KMS-11 (cell line): ENCODE measurements at regions not wholly inside any gene's neighbourhood (a gene's known extent, or its start where the extent isn't known, plus 50 kb on each side); places are given as distances from the start of the nearest gene placed in this dataset.

ENCODE experiments used
- H2AFZ ChIP-seq: fragments of 200-600 bp; sonication (generic); 2 replicates; pipeline ENCODE4 v1.6.1; 2016; ENCODE audit warnings: antibody characterized with exemption, mixed run types, low read depth
- H3K27ac ChIP-seq: fragments of 200-600 bp; sonication (generic); 2 replicates; pipeline ENCODE4 v1.6.1; 2016; ENCODE audit warnings: mild to moderate bottlenecking, mixed run types
- H3K27me3 ChIP-seq: fragments of 200-600 bp; sonication (generic); 2 replicates; pipeline ENCODE4 v1.6.1; 2017; ENCODE audit warnings: mild to moderate bottlenecking, low read depth, mixed run types, moderate library complexity; ENCODE audit not compliant: insufficient read depth
- H3K36me3 ChIP-seq: fragments of 200-600 bp; sonication (generic); 2 replicates; pipeline ENCODE4 v1.6.1; 2017; ENCODE audit warnings: mild to moderate bottlenecking, mixed run types; ENCODE audit not compliant: insufficient read depth
- H3K4me1 ChIP-seq: fragments of 200-600 bp; sonication (generic); 2 replicates; pipeline ENCODE4 v1.6.1; 2016; ENCODE audit warnings: mild to moderate bottlenecking, low read depth, mixed run types; ENCODE audit not compliant: poor library complexity, severe bottlenecking
- H3K4me2 ChIP-seq: fragments of 200-600 bp; sonication (generic); 2 replicates; pipeline ENCODE4 v1.7.0; 2016; ENCODE audit warnings: mild to moderate bottlenecking, mixed run types
- H3K4me3 ChIP-seq: fragments of 200-600 bp; sonication (generic); IDR thresholded peaks from 2 replicates; pipeline ENCODE4 v1.6.1; 2017; ENCODE audit warnings: low read depth, low read length, mixed read lengths; ENCODE audit not compliant: insufficient read depth
- H3K79me2 ChIP-seq: fragments of 200-600 bp; sonication (generic); 2 replicates; pipeline ENCODE4 v1.6.1; 2016; ENCODE audit warnings: low read depth, mixed run types; ENCODE audit not compliant: insufficient read depth
- H3K9ac ChIP-seq: fragments of 200-600 bp; sonication (generic); 2 replicates; pipeline ENCODE4 v1.6.1; 2016; ENCODE audit warnings: mild to moderate bottlenecking, mixed run types
- H4K20me1 ChIP-seq: fragments of 200-600 bp; sonication (generic); 2 replicates; pipeline ENCODE4 v1.6.1; 2016; ENCODE audit warnings: mild to moderate bottlenecking, mixed run types; ENCODE audit not compliant: insufficient read depth
- CTCF ChIP-seq: fragments of 200-600 bp; sonication (generic); conservative IDR thresholded peaks from 2 replicates; pipeline ENCODE4 v1.6.1; 2017; ENCODE audit warnings: low read depth, mild to moderate bottlenecking, antibody characterized with exemption, low read length, moderate library complexity, mixed read lengths

DNA sequence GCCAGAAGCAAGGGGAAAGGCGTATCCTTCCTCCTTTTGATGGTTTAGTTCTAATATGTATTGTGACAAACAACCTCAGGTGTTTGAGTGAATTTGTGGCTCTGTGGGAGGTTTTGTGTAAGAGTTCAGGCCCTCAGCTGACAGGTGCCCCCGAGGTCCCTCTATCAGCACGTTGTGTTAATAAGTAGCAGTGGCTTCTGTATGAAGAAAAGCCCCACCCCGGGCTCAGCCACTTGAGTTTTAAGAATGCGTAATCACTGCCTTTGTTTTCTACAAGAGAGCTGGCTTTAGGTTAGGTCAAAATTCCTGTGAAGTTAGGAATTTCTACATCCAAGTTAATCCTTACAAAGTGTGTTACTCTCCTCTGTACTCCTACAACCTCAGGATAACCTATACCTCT lies 92.4 kb upstream of the PGBD5 start:
- no peak overlapping the region for H3K27ac ChIP-seq
- no peak overlapping the region for H2AFZ ChIP-seq
- no peaks in the 10 kb centered on the region for H3K4me1 ChIP-seq
- no peak for TF ChIP-seq CTCF
- no peak overlapping the region for H3K4me3 ChIP-seq
- H3K27me3 ChIP-seq = no peaks in the 10 kb centered on the region
- no peaks in the 10 kb centered on the region for H4K20me1 ChIP-seq
- no peaks in the 10 kb centered on the region for H3K79me2 ChIP-seq
- no peak overlapping the region for H3K9ac ChIP-seq
- no peaks in the 10 kb centered on the region for H3K36me3 ChIP-seq
- no peak overlapping the region for H3K4me2 ChIP-seq

DNA sequence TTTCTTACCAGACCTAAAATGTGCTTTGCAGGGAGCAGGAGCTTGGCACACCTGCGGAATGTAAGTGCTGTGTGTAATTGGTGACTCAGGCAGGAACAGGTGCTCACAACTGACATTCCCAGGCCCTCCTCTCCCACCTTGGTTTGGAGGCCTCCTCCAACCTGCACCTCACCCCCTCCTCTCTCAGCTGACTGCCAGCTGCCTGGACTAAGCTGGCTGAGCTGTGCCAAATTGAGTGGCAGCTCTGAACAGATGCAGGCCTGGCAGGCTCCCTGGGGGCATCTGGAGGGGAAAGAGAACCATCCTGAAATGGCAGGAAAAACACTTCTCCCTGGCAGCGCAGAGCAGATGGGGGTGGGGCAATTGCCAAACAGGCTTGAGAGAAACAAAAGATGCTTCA lies 91.7 kb upstream of the PGBD5 start:
- no peak overlapping the region for H3K27ac ChIP-seq
- no peaks in the 10 kb centered on the region for H3K79me2 ChIP-seq
- H2AFZ ChIP-seq = no peak overlapping the region
- no peaks in the 10 kb centered on the region for H3K36me3 ChIP-seq
- H3K9ac ChIP-seq = no peak overlapping the region
- no peak for TF ChIP-seq CTCF
- no peaks in the 10 kb centered on the region for H3K27me3 ChIP-seq
- H3K4me3 ChIP-seq = no peak overlapping the region
- no peaks in the 10 kb centered on the region for H4K20me1 ChIP-seq
- H3K4me2 ChIP-seq = no peak overlapping the region
- no peaks in the 10 kb centered on the region for H3K4me1 ChIP-seq

DNA sequence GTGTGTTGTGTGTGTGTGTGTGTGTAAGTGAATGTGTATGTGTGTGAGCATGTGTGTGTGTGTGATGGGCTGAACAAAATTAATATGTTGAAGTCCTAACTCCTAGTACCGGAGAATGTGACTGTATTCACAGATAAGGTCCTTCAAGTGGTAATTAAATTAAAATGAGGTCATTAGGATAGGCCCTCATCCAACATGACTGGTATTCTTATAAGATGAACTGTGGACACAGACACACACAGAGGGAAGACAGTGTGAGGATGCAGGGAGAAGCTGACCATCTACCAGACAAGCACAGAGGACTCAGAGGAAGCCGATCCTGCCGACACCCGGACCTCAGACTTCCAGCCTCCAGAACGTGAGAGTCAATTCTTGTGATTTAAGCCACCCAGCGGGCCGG lies 91.2 kb upstream of the PGBD5 start:
- Histone ChIP-seq H3K27ac (no peak overlapping the region), H4K20me1 (no peaks in the 10 kb centered on the region), H3K9ac (no peak overlapping the region), H3K27me3 (no peaks in the 10 kb centered on the region), H3K4me3 (no peak overlapping the region), H3K36me3 (no peaks in the 10 kb centered on the region), H3K79me2 (no peaks in the 10 kb centered on the region), H2AFZ (no peak overlapping the region), H3K4me1 (no peaks in the 10 kb centered on the region), H3K4me2 (no peak overlapping the region)
- no peak for TF ChIP-seq CTCF

- no peaks in the 10 kb centered on the region for H3K79me2 ChIP-seq
- no peaks in the 10 kb centered on the region for H3K36me3 ChIP-seq
- H2AFZ ChIP-seq = no peak overlapping the region
- no peaks in the 10 kb centered on the region for H3K27me3 ChIP-seq
- H3K9ac ChIP-seq = no peak overlapping the region
- H3K4me2 ChIP-seq = no peak overlapping the region
- no peak for TF ChIP-seq CTCF
- H3K4me3 ChIP-seq = no peak overlapping the region
- H3K4me1 ChIP-seq = no peaks in the 10 kb centered on the region
- H4K20me1 ChIP-seq = no peaks in the 10 kb centered on the region
- H3K27ac ChIP-seq = no peak overlapping the region
Measured at GRCh38 chr1:230516889-230517288, 90.8 kb upstream of the PGBD5 start.
